HepG2 (cell line): ENCODE measurements at regions not wholly inside any gene's neighbourhood (a gene's known extent, or its start where the extent isn't known, plus 50 kb on each side); places are given as distances from the start of the nearest gene placed in this dataset.

Experiments
- ATAC-seq: fragments of 200-7000 bp; cut with Tn5 transposase; 3 replicates; pipeline ENCODE4 v1.9.1; 2020; ENCODE audit warnings: mild to moderate bottlenecking, moderate library complexity
- BruUV-seq: library from RNA; stranded (reverse); fragments of 400-500 nt; replicated peaks from 2 replicates; lab custom pipeline; 2021; lab: Mats Ljungman, UMichigan
- CTCF ChIA-PET: fragments of 300-600 bp; formaldehyde crosslinking; extraction: SDS; loops from one replicate; lab custom pipeline; 2021; ENCODE audit warnings: low total read pairs, inconsistent platforms, low intra/inter-chr PET ratio; lab: Yijun Ruan, JAX
- POLR2A ChIA-PET: fragments of 350-600 bp; sonication (Branson Sonifier 250); formaldehyde crosslinking; loops from one replicate; lab custom pipeline; 2020; ENCODE audit warnings: antibody characterized with exemption, inconsistent platforms; lab: Yijun Ruan, JAX
- DNase-seq: peaks from one replicate; pipeline ENCODE4 v3.0.0-alpha.2; 2015; ENCODE audit warnings: low spot score
- FAIRE-seq: peaks from 3 replicates; lab custom pipeline; 2011; peaks lifted over from hg19 to GRCh38; lab: Jason Lieb, UNC
- H2AFZ ChIP-seq: one replicate; pipeline ENCODE4 v1.6.1; 2011; ENCODE audit warnings: low read length, inconsistent platforms
- H3K27ac ChIP-seq: fragments of 300-600 bp; 3 replicates; pipeline ENCODE4 v1.8.0; 2011; ENCODE audit warnings: mixed run types, mild to moderate bottlenecking, mixed read lengths, low read length, inconsistent platforms; ENCODE audit not compliant: insufficient read depth; ENCODE audit errors: extremely low read length
- H3K27me3 ChIP-seq, 2 experiments: fragments of 200-600 bp in 1 of 2; 2 replicates in 1 of 2; 3 replicates in 1 of 2; pipeline versions ENCODE4 v1.6.0 to v1.8.0; 2011; ENCODE audit warnings: low read length in 2 of 2, mild to moderate bottlenecking in 2 of 2, moderate library complexity in 2 of 2, inconsistent platforms in 1 of 2; ENCODE audit not compliant: insufficient read depth in 2 of 2, control insufficient read depth in 1 of 2
- H3K36me3 ChIP-seq, 2 experiments: fragments of 200-600 bp in 1 of 2; replicated peaks in 1 of 2; 2 replicates in 1 of 2; 3 replicates in 1 of 2; pipeline versions ENCODE4 v1.5.1 to v1.8.0; 2011; ENCODE audit warnings: low read length in 2 of 2, inconsistent platforms in 1 of 2; ENCODE audit not compliant: insufficient read depth in 2 of 2, control insufficient read depth in 1 of 2
- H3K4me1 ChIP-seq: 2 replicates; pipeline ENCODE4 v1.5.1; 2012; ENCODE audit warnings: low read length, inconsistent platforms; ENCODE audit not compliant: insufficient read depth
- H3K4me2 ChIP-seq: 2 replicates; pipeline ENCODE4 v1.6.0; 2011; ENCODE audit warnings: low read depth, low read length, inconsistent platforms
- H3K4me3 ChIP-seq, 3 experiments: fragments of 200-600 bp in 1 of 3; sonication (generic), shearing (Covaris generic) in 1 of 3; replicated peaks in 1 of 3; 2 replicates each; pipeline ENCODE4 v1.5.1; 2011 to 2016; ENCODE audit warnings: low read length in 3 of 3, inconsistent platforms in 2 of 3, low read depth in 2 of 3, mild to moderate bottlenecking in 2 of 3, control low read depth in 1 of 3, mixed read lengths in 1 of 3; ENCODE audit not compliant: insufficient read depth in 1 of 3
- H3K79me2 ChIP-seq: one replicate; pipeline ENCODE4 v1.6.1; 2011; ENCODE audit warnings: low read length, inconsistent platforms; ENCODE audit not compliant: insufficient read depth
- H3K9ac ChIP-seq: 2 replicates; pipeline ENCODE4 v1.6.0; 2011; ENCODE audit warnings: mild to moderate bottlenecking, low read depth, low read length, inconsistent platforms; ENCODE audit not compliant: insufficient read depth
- H3K9me3 ChIP-seq: 2 replicates; pipeline ENCODE4 v1.5.1; 2012; ENCODE audit warnings: mild to moderate bottlenecking, low read length
- H4K20me1 ChIP-seq: 2 replicates; pipeline ENCODE4 v1.6.0; 2011; ENCODE audit warnings: inconsistent platforms, mild to moderate bottlenecking, low read length, moderate library complexity; ENCODE audit not compliant: insufficient read depth
- FOXM1 ChIP-seq: sonication (generic); formaldehyde crosslinking; IDR thresholded peaks from 2 replicates; pipeline ENCODE4 v1.5.0; 2020; ENCODE audit warnings: missing genetic modification reagents
- HHEX ChIP-seq: IDR thresholded peaks from 2 replicates; pipeline ENCODE4 v1.6.1; 2016; ENCODE audit warnings: control low read depth
- MATR3 ChIP-seq: sonication (generic); formaldehyde crosslinking; IDR thresholded peaks from 2 replicates; pipeline ENCODE4 v1.4.0; 2020; ENCODE audit warnings: missing genetic modification reagents
- MEIS1 ChIP-seq: sonication (generic); formaldehyde crosslinking; IDR thresholded peaks from 2 replicates; pipeline ENCODE4 v1.9.0; 2021; ENCODE audit warnings: mild to moderate bottlenecking, missing genetic modification reagents, moderate library complexity, borderline replicate concordance
- MXI1 ChIP-seq: IDR thresholded peaks from 3 replicates; pipeline ENCODE4 v1.6.1; 2012; ENCODE audit warnings: low read depth, low read length, inconsistent platforms, borderline replicate concordance
- NFRKB ChIP-seq: fragments of 450-650 bp; IDR thresholded peaks from 2 replicates; pipeline ENCODE4 v1.6.1; 2017
- RFX5 ChIP-seq: IDR thresholded peaks from 2 replicates; pipeline ENCODE4 v1.6.1; 2011; ENCODE audit warnings: low read depth, low read length, improper control_type of control experiment
- TBX3 ChIP-seq: fragments of 450-650 bp; IDR thresholded peaks from 2 replicates; pipeline ENCODE4 v1.6.1; 2017; ENCODE audit warnings: antibody characterized with exemption, mild to moderate bottlenecking, inconsistent platforms, borderline replicate concordance
- TCF12 ChIP-seq, 2 experiments: fragments of 450-650 bp in 1 of 2; sonication (generic) in 1 of 2; formaldehyde crosslinking in 1 of 2; IDR thresholded peaks; 2 replicates each; pipeline versions ENCODE4 v1.6.1 to v1.8.0; 2017 to 2022; ENCODE audit warnings: antibody characterized with exemption in 1 of 2, mild to moderate bottlenecking in 1 of 2, missing genetic modification reagents in 1 of 2, moderate library complexity in 1 of 2
- ZMAT3 ChIP-seq: sonication (generic); formaldehyde crosslinking; conservative IDR thresholded peaks from 2 replicates; pipeline ENCODE4 v1.7.0; 2021; ENCODE audit warnings: missing genetic modification reagents
- ZNF12 ChIP-seq: sonication (generic); formaldehyde crosslinking; IDR thresholded peaks from 2 replicates; pipeline ENCODE4 v1.5.0; 2020; ENCODE audit warnings: missing genetic modification reagents
- ZNF343 ChIP-seq: sonication (generic); formaldehyde crosslinking; IDR thresholded peaks from 2 replicates; pipeline ENCODE4 v1.4.0; 2020; ENCODE audit warnings: mild to moderate bottlenecking, missing genetic modification reagents
- ZNF460 ChIP-seq: sonication (generic); formaldehyde crosslinking; IDR thresholded peaks from 2 replicates; pipeline ENCODE4 v1.5.1; 2020; ENCODE audit warnings: missing genetic modification reagents, mild to moderate bottlenecking, borderline replicate concordance
- ZNF564 ChIP-seq: sonication (generic); formaldehyde crosslinking; IDR thresholded peaks from 2 replicates; pipeline ENCODE4 v1.8.1; 2023; ENCODE audit warnings: mild to moderate bottlenecking, missing genetic modification reagents
- ZNF577 ChIP-seq: sonication (generic); formaldehyde crosslinking; IDR thresholded peaks from 2 replicates; pipeline ENCODE4 v1.4.0; 2020; ENCODE audit warnings: mild to moderate bottlenecking, low read depth, missing genetic modification reagents, borderline replicate concordance
- WGBS: methylation state at CpG from one replicate; pipeline ENCODE4 v1.1.6; 2017; ENCODE audit warnings: low lambda C conversion rate; 5-methylcytosine and 5-hydroxymethylcytosine counted together
- in situ Hi-C: cut with HindIII; loops from 2 replicates; pipeline ENCODE4 v1.10.0; 2017; ENCODE audit warnings: low pct_unique_long_range_greater_than_20kb; ENCODE audit not compliant: extremely low pct_ligation_motif_present
- intact Hi-C: fragments of 100-400 bp; cut with micrococcal nuclease; formaldehyde crosslinking; loops from one replicate; pipeline ENCODE4 v1.10.0; 2022; ENCODE audit not compliant: unreplicated experiment
- TF ChIP-seq, protein P1 (sequence below): sonication (generic); formaldehyde crosslinking; IDR thresholded peaks from 2 replicates; pipeline ENCODE4 v1.8.0; 2022; ENCODE audit warnings: mild to moderate bottlenecking, missing genetic modification reagents, moderate library complexity
- TF ChIP-seq, protein P2 (sequence below): sonication (generic); formaldehyde crosslinking; IDR thresholded peaks from 2 replicates; pipeline ENCODE4 v1.4.0; 2020; ENCODE audit warnings: missing genetic modification reagents

GRCh38 chr20:12305188-12305950, 387.7 kb downstream of the BTBD3 start:
- BruUV-seq, result no TSS peak
- in situ Hi-C loops, result no loop called here

More at GRCh38 chr20:12305188-12305950, 387.7 kb downstream of the BTBD3 start:
- Histone ChIP-seq H3K27ac (no peak overlapping the region), H3K36me3 (no peaks in the 10 kb centered on the region), H3K4me1 (no peaks in the 10 kb centered on the region), H3K9me3 (peaks cover 84% of the 10 kb centered on the region), H2AFZ (no peak overlapping the region), H3K79me2 (no peaks in the 10 kb centered on the region), H4K20me1 (no peaks in the 10 kb centered on the region), H3K4me2 (no peak overlapping the region), H3K4me3 (no peak overlapping the region), H3K9ac (no peak overlapping the region), H3K27me3 (no peaks in the 10 kb centered on the region)
- 3% methylated on average over 9 of the region's 9 CpGs for WGBS
- FAIRE-seq, result no peak
- intact Hi-C loops, result no loop called here
- TF ChIP-seq ZMAT3 (no peak), HHEX (CRISPR knock-in tag) (no peak), FOXM1 (CRISPR knock-in tag) (no peak), MXI1 (no peak), RFX5 (no peak), ZNF12 (CRISPR knock-in tag) (no peak), ZNF564 (CRISPR knock-in tag) (no peak), ZNF577 (CRISPR knock-in tag) (no peak), TCF12 (IDR thresholded peaks at IDR 0.05) (no peak), TCF12 (CRISPR knock-in tag; IDR thresholded peaks at IDR 0.05) (no peak), MEIS1 (CRISPR knock-in tag) (no peak), TBX3 (no peak), NFRKB (no peak), MATR3 (CRISPR knock-in tag) (no peak), ZNF343 (CRISPR knock-in tag) (no peak), ZNF460 (CRISPR knock-in tag) (no peak)
- TF ChIP-seq, protein P1, sequence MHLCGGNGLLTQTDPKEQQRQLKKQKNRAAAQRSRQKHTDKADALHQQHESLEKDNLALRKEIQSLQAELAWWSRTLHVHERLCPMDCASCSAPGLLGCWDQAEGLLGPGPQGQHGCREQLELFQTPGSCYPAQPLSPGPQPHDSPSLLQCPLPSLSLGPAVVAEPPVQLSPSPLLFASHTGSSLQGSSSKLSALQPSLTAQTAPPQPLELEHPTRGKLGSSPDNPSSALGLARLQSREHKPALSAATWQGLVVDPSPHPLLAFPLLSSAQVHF (CRISPR knock-in tag), result no peak
- TF ChIP-seq, protein P2, sequence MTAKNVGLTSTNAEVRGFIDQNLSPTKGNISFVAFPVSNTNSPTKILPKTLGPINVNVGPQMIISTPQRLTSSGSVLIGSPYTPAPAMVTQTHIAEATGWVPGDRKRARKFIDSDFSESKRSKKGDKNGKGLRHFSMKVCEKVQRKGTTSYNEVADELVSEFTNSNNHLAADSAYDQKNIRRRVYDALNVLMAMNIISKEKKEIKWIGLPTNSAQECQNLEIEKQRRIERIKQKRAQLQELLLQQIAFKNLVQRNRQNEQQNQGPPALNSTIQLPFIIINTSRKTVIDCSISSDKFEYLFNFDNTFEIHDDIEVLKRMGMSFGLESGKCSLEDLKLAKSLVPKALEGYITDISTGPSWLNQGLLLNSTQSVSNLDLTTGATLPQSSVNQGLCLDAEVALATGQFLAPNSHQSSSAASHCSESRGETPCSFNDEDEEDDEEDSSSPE (CRISPR knock-in tag), result no peak
- no peak for ATAC-seq
- DNase-seq, result no peak
- ChIA-PET CTCF (no interaction called here), POLR2A (no interaction called here)
